Pancreas (tissue), 10 donors: ENCODE measurements at regions not wholly inside any gene's neighbourhood (a gene's known extent, or its start where the extent isn't known, plus 50 kb on each side); places are given as distances from the start of the nearest gene placed in this dataset.
A peak's percentile ranks its signal among the peaks of the same experiment; 100 is the strongest.

ENCODE experiments used
- ATAC-seq, 4 donors: fragments of 200-7000 bp; cut with Tn5 transposase; one replicate each; pipeline versions ENCODE4 v1.8.0 to v1.9.1; 2020; ENCODE audit warnings: mild to moderate bottlenecking in 4 of 4, moderate library complexity in 4 of 4
- DNase-seq, 6 donors: peaks; one replicate each; pipeline ENCODE4 v3.0.0-alpha.2; 2020
- FAIRE-seq: peaks from 2 replicates; lab custom pipeline; 2012; peaks lifted over from hg19 to GRCh38; lab: Jason Lieb, UNC
- H3K27ac ChIP-seq, 4 donors: fragments of 200-600 bp; sonication (generic); 1 replicate in 3 of 4; 2 replicates in 1 of 4; pipeline versions ENCODE4 v1.5.0 to v1.8.0; 2020
- H3K27me3 ChIP-seq, 4 donors: fragments of 200-600 bp; one replicate each; pipeline ENCODE4 v1.8.0; 2021
- H3K36me3 ChIP-seq, 3 donors: fragments of 200-600 bp; sonication (generic) in 1 of 3; one replicate each; pipeline versions ENCODE4 v1.5.0 to v1.8.0; 2020 to 2021
- H3K4me1 ChIP-seq, 3 donors: fragments of 200-600 bp; one replicate each; pipeline ENCODE4 v1.8.0; 2021
- H3K4me3 ChIP-seq, 4 donors: fragments of 200-600 bp; sonication (generic) in 2 of 4; one replicate each; pipeline versions ENCODE4 v1.5.0 to v1.8.0; 2020 to 2021
- H3K9me3 ChIP-seq, 4 donors: fragments of 200-600 bp; one replicate each; pipeline ENCODE4 v1.8.0; 2021
- CTCF ChIP-seq, 4 donors: fragments of 200-600 bp; sonication (generic) in 3 of 4; IDR thresholded peaks; one replicate each; pipeline versions ENCODE4 v1.5.0 to v1.8.0; 2021; ENCODE audit warnings: antibody characterized with exemption in 4 of 4
- WGBS, 2 donors: extraction: QIAGEN DNeasy Blood & Tissue Kit; methylation state at CpG; one replicate each; pipeline ENCODE4 v1.1.7; 2013; 5-methylcytosine and 5-hydroxymethylcytosine counted together
- intact Hi-C, 3 donors: fragments of 100-400 bp; cut with DNase I; formaldehyde crosslinking; loops; one replicate each; pipeline versions ENCODE4 v1.11.1 to v1.14.2; 2022
- donor health status: healthy with polysubstance abuse.
- donor health status: DM: no; HTN: no; CAD: no; lungs with moderate emphysema.
- donor health status: DM: no; HTN: no; CAD: no.
- donor health status: control.
- donor health status: control.
- donor health status: Bipolar disorder and iron deficiency.
- donor health status: DM: yes; HTN: yes; CAD: no.
- donor health status: DM: no; HTN: no; CAD: no.
- donor health status: DM: no; HTN: no; CAD: no.
- donor health status: DM: yes; HTN: yes; CAD: no.

GRCh38 chr4:1572521-1572920 lies 111.6 kb downstream of the FAM53A start:
- FAIRE-seq (no peak), ATAC-seq (no peak), DNase-seq (peak in 3 of 6 donors; percentile 13 to 33 (median 28))
- Histone ChIP-seq H3K4me3 (no peak overlapping the region), H3K27me3 (no peaks in the 10 kb centered on the region), H3K9me3 (no peaks in the 10 kb centered on the region), H3K27ac (no peak overlapping the region), H3K36me3 (no peaks in the 10 kb centered on the region), H3K4me1 (no peaks in the 10 kb centered on the region)
- TF ChIP-seq CTCF (IDR thresholded peaks at IDR 0.05): no peak
- 63 to 70% methylated on average over 7 to 9 of the region's 9 CpGs for WGBS, 2 donors
- intact Hi-C loops: no loop called here

GRCh38 chr4:1572010-1572385 lies 112.1 kb downstream of the FAM53A start:
- no peaks in the 10 kb centered on the region for H3K27me3 ChIP-seq
- no peaks in the 10 kb centered on the region for H3K4me1 ChIP-seq
- ATAC-seq (no peak), FAIRE-seq (no peak), DNase-seq (peak in 3 of 6 donors; percentile 11 to 39 (median 29))
- WGBS, 2 donors: 73 to 88% methylated on average over 10 of the region's 10 CpGs
- no peak for TF ChIP-seq CTCF (IDR thresholded peaks at IDR 0.05)
- intact Hi-C loops: no loop called here
- H3K27ac ChIP-seq: no peak overlapping the region
- no peaks in the 10 kb centered on the region for H3K9me3 ChIP-seq
- no peak overlapping the region for H3K4me3 ChIP-seq
- H3K36me3 ChIP-seq: no peaks in the 10 kb centered on the region

DNA sequence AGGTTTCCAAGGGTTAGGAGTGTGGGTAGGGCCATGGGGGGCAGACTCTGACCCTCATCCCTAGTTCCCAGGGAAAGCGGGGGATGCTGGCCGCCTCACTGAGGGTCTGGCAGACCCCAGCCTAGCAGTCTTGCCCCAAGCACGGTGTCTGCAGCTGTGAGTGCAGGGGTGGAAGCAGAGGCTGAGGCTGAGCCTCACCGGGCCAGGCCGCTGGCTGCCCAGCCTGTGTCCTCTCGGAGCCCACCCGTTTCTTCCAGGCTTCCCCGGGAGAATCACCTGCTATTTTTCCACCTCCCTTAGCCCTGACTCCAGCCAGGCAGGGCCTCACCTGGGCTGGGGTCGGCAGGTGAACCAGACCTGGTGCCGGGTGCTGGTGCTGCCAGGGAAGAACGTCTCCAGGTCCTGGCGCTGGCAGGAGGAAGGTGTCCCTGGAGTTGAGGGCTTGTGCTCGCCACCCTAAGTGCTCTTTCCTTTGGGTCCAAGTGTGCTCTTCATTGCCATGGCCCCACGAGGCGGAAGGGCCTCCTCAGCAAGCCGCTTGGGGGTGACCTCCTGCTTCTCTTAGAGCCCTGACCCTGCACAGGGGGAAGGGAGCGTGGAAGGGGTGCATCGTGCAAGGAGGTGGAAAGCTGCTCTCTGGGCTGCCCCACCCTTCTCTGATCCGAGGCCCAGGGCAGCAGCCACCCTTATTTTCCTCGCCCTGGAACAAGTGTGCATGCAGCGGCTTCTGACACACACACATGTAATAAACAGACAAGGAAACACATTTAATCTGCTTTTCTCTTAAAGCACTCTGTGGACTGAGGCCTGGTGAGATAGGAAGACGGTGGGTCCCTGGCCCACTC lies 112.7 kb downstream of the FAM53A start:
- FAIRE-seq (no peak), DNase-seq (peak in 3 of 6 donors; percentile 15 to 51 (median 49))
- 72 to 79% methylated on average over 22 of the region's 22 CpGs for WGBS, 2 donors

GRCh38 chr4:1570291-1571164 lies 113.6 kb downstream of the FAM53A start:
- no peak for FAIRE-seq
- 70 to 80% methylated on average over 25 of the region's 25 CpGs for WGBS, 2 donors
- intact Hi-C loops: no loop called here

More for the DNA sequence above, 112.7 kb downstream of the FAM53A start:
- no peaks in the 10 kb centered on the region for H3K27me3 ChIP-seq
- TF ChIP-seq CTCF (IDR thresholded peaks at IDR 0.05): no peak
- no peaks in the 10 kb centered on the region for H3K36me3 ChIP-seq
- H3K27ac ChIP-seq: no peak overlapping the region
- no peak for ATAC-seq
- H3K4me3 ChIP-seq: no peak overlapping the region
- H3K9me3 ChIP-seq: no peaks in the 10 kb centered on the region
- intact Hi-C loops: no loop called here
- no peaks in the 10 kb centered on the region for H3K4me1 ChIP-seq

More at GRCh38 chr4:1570291-1571164, 113.6 kb downstream of the FAM53A start:
- no peaks in the 10 kb centered on the region for H3K4me1 ChIP-seq
- no peaks in the 10 kb centered on the region for H3K36me3 ChIP-seq
- H3K9me3 ChIP-seq: no peaks in the 10 kb centered on the region
- no peak overlapping the region for H3K4me3 ChIP-seq
- peak in 3 of 6 donors; percentile 11 to 58 (median 51) for DNase-seq
- H3K27me3 ChIP-seq: no peaks in the 10 kb centered on the region
- TF ChIP-seq CTCF (IDR thresholded peaks at IDR 0.05): no peak
- no peak overlapping the region for H3K27ac ChIP-seq
- ATAC-seq: no peak
